Prostate gland (tissue), 2 donors: ENCODE measurements at regions not wholly inside any gene's neighbourhood (a gene's known extent, or its start where the extent isn't known, plus 50 kb on each side); places are given as distances from the start of the nearest gene placed in this dataset.

Experiments used
- POLR2A ChIP-seq: fragments of 450-650 bp; IDR thresholded peaks from one replicate; pipeline ENCODE4 v1.6.1; 2016; ENCODE audit warnings: antibody characterized with exemption, mild to moderate bottlenecking
- POLR2AphosphoS5 ChIP-seq: sonication (generic); formaldehyde crosslinking; IDR thresholded peaks from one replicate; pipeline ENCODE4 v1.6.1; 2017; ENCODE audit warnings: antibody characterized with exemption
- TF ChIP-seq, protein P1 (sequence below), 4 experiments: fragments of 200-600 bp in 2 of 4; fragments of 450-650 bp in 2 of 4; sonication (generic) in 2 of 4; IDR thresholded peaks; 1 replicate in 3 of 4; 2 replicates in 1 of 4; pipeline ENCODE4 v1.5.1; 2016 to 2019; ENCODE audit warnings: antibody characterized with exemption in 4 of 4, mild to moderate bottlenecking in 2 of 4, moderate library complexity in 2 of 4

- TF ChIP-seq, protein P1, sequence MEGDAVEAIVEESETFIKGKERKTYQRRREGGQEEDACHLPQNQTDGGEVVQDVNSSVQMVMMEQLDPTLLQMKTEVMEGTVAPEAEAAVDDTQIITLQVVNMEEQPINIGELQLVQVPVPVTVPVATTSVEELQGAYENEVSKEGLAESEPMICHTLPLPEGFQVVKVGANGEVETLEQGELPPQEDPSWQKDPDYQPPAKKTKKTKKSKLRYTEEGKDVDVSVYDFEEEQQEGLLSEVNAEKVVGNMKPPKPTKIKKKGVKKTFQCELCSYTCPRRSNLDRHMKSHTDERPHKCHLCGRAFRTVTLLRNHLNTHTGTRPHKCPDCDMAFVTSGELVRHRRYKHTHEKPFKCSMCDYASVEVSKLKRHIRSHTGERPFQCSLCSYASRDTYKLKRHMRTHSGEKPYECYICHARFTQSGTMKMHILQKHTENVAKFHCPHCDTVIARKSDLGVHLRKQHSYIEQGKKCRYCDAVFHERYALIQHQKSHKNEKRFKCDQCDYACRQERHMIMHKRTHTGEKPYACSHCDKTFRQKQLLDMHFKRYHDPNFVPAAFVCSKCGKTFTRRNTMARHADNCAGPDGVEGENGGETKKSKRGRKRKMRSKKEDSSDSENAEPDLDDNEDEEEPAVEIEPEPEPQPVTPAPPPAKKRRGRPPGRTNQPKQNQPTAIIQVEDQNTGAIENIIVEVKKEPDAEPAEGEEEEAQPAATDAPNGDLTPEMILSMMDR (IDR thresholded peaks at IDR 0.05), result no peak
- no peak for TF ChIP-seq POLR2AphosphoS5
- no peak for TF ChIP-seq POLR2A
These were observed 230.7 kb upstream of the MARCKS start for GRCh38 chr6:113626475-113626874.
